HEK293 (cell line): ENCODE measurements at regions not wholly inside any gene's neighbourhood (a gene's known extent, or its start where the extent isn't known, plus 50 kb on each side); places are given as distances from the start of the nearest gene placed in this dataset.

Experiments used
- CTCF ChIA-PET: fragments of 350-600 bp; formaldehyde crosslinking; extraction: SDS; loops from one replicate; lab custom pipeline; 2021; ENCODE audit warnings: antibody characterized with exemption; lab: Yijun Ruan, JAX
- POLR2A ChIA-PET: fragments of 300-600 bp; formaldehyde crosslinking; extraction: SDS; loops from one replicate; lab custom pipeline; 2020; ENCODE audit warnings: antibody characterized with exemption, inconsistent platforms; lab: Yijun Ruan, JAX
- H3K27ac ChIP-seq: fragments of 200-500 bp; sonication (Bioruptor generic); 2 replicates; pipeline ENCODE4 v1.5.1; 2014; ENCODE audit warnings: low read depth, low read length, control low read depth, inconsistent platforms; ENCODE audit errors: extremely low read depth
- H3K36me3 ChIP-seq, 2 experiments: fragments of 200-500 bp in 1 of 2; sonication (Bioruptor generic) in 1 of 2; 1 replicate in 1 of 2; 2 replicates in 1 of 2; pipeline ENCODE4 v1.5.1; 2014 to 2017; ENCODE audit warnings: inconsistent platforms in 2 of 2, low read length in 2 of 2; ENCODE audit not compliant: control insufficient read depth in 2 of 2, insufficient read depth in 1 of 2
- H3K4me1 ChIP-seq: fragments of 200-500 bp; sonication (Bioruptor generic); 2 replicates; pipeline ENCODE4 v1.5.1; 2014; ENCODE audit warnings: mild to moderate bottlenecking, low read length, inconsistent platforms; ENCODE audit not compliant: control insufficient read depth, insufficient read depth
- H3K4me3 ChIP-seq: 2 replicates; pipeline ENCODE4 v1.5.1; 2011; ENCODE audit warnings: low read depth, mild to moderate bottlenecking, control low read depth, low read length, moderate library complexity
- H3K9me3 ChIP-seq: fragments of 200-500 bp; sonication (Bioruptor generic); 2 replicates; pipeline ENCODE4 v1.5.1; 2014; ENCODE audit warnings: low read depth, low read length, inconsistent platforms; ENCODE audit not compliant: control insufficient read depth, insufficient read depth
- EGR2 ChIP-seq: fragments of 450-650 bp; formaldehyde crosslinking; IDR thresholded peaks from 2 replicates; pipeline ENCODE4 v1.5.1; 2016; ENCODE audit warnings: low read depth, missing biosample characterization, missing genetic modification characterization
- GLIS1 ChIP-seq: fragments of 450-650 bp; formaldehyde crosslinking; IDR thresholded peaks from 2 replicates; pipeline ENCODE4 v1.5.1; 2016; ENCODE audit warnings: missing biosample characterization, missing genetic modification characterization
- KLF8 ChIP-seq: fragments of 450-650 bp; formaldehyde crosslinking; IDR thresholded peaks from 2 replicates; pipeline ENCODE4 v1.5.1; 2016; ENCODE audit warnings: missing biosample characterization, missing genetic modification characterization
- MYNN ChIP-seq: fragments of 450-650 bp; formaldehyde crosslinking; IDR thresholded peaks from 2 replicates; pipeline ENCODE4 v1.5.1; 2016; ENCODE audit warnings: missing biosample characterization, missing genetic modification characterization, borderline replicate concordance
- PRDM2 ChIP-seq: fragments of 450-650 bp; formaldehyde crosslinking; IDR thresholded peaks from 2 replicates; pipeline ENCODE4 v1.5.1; 2016; ENCODE audit warnings: missing biosample characterization, missing genetic modification characterization, borderline replicate concordance
- PRDM4 ChIP-seq: fragments of 450-650 bp; formaldehyde crosslinking; IDR thresholded peaks from 2 replicates; pipeline ENCODE4 v1.5.1; 2017; ENCODE audit warnings: missing biosample characterization, missing genetic modification characterization
- RBAK ChIP-seq: fragments of 450-650 bp; formaldehyde crosslinking; IDR thresholded peaks from 2 replicates; pipeline ENCODE4 v1.5.1; 2016; ENCODE audit warnings: missing biosample characterization, missing genetic modification characterization
- SCRT1 ChIP-seq: fragments of 450-650 bp; formaldehyde crosslinking; IDR thresholded peaks from 2 replicates; pipeline ENCODE4 v1.5.1; 2016; ENCODE audit warnings: missing biosample characterization, missing genetic modification characterization, borderline replicate concordance
- SP3 ChIP-seq: fragments of 450-650 bp; formaldehyde crosslinking; IDR thresholded peaks from 2 replicates; pipeline ENCODE4 v1.5.1; 2016; ENCODE audit warnings: missing biosample characterization, missing genetic modification characterization
- TRIM28 ChIP-seq: IDR thresholded peaks from 2 replicates; pipeline ENCODE4 v1.6.1; 2011; ENCODE audit warnings: low read length, control low read depth, borderline replicate concordance
- ZNF112 ChIP-seq: fragments of 450-650 bp; formaldehyde crosslinking; IDR thresholded peaks from 2 replicates; pipeline ENCODE4 v1.5.0; 2017; ENCODE audit warnings: missing biosample characterization, missing genetic modification characterization
- ZNF157 ChIP-seq: fragments of 450-650 bp; formaldehyde crosslinking; IDR thresholded peaks from 2 replicates; pipeline ENCODE4 v1.5.1; 2016; ENCODE audit warnings: missing biosample characterization, missing genetic modification characterization
- ZNF16 ChIP-seq: fragments of 450-650 bp; formaldehyde crosslinking; IDR thresholded peaks from 2 replicates; pipeline ENCODE4 v1.5.1; 2016; ENCODE audit warnings: low read depth, missing biosample characterization, missing genetic modification characterization
- ZNF214 ChIP-seq: fragments of 450-650 bp; formaldehyde crosslinking; IDR thresholded peaks from 2 replicates; pipeline ENCODE4 v1.5.1; 2017; ENCODE audit warnings: missing biosample characterization, mild to moderate bottlenecking, missing genetic modification characterization, borderline replicate concordance
- ZNF221 ChIP-seq: fragments of 450-650 bp; formaldehyde crosslinking; IDR thresholded peaks from 2 replicates; pipeline ENCODE4 v1.5.1; 2017; ENCODE audit warnings: missing biosample characterization, missing genetic modification characterization, borderline replicate concordance
- ZNF280D ChIP-seq: fragments of 450-650 bp; formaldehyde crosslinking; IDR thresholded peaks from 2 replicates; pipeline ENCODE4 v1.5.1; 2016; ENCODE audit warnings: missing biosample characterization, missing genetic modification characterization
- ZNF449 ChIP-seq: fragments of 450-650 bp; formaldehyde crosslinking; IDR thresholded peaks from 2 replicates; pipeline ENCODE4 v1.5.1; 2017; ENCODE audit warnings: missing biosample characterization, mild to moderate bottlenecking, missing genetic modification characterization, moderate library complexity
- ZNF610 ChIP-seq: fragments of 450-650 bp; formaldehyde crosslinking; IDR thresholded peaks from 2 replicates; pipeline ENCODE4 v1.5.1; 2016; ENCODE audit warnings: missing biosample characterization, missing genetic modification characterization, borderline replicate concordance

- Histone ChIP-seq H3K27ac (no peak overlapping the region), H3K9me3 (no peaks in the 10 kb centered on the region), H3K4me1 (no peaks in the 10 kb centered on the region), H3K36me3 (no peaks in the 10 kb centered on the region), H3K4me3 (no peak overlapping the region)
- ChIA-PET CTCF (no interaction called here), POLR2A (no interaction called here)
- TF ChIP-seq ZNF449 (tag by site-specific recombination), result no peak
- no peak for TF ChIP-seq SCRT1 (tag by site-specific recombination)
- TF ChIP-seq ZNF610 (tag by site-specific recombination), result no peak
- no peak for TF ChIP-seq ZNF16
- TF ChIP-seq SP3 (tag by site-specific recombination), result no peak
- no peak for TF ChIP-seq ZNF157 (tag by site-specific recombination)
Observed at GRCh38 chr4:17400686-17401085, 111.2 kb downstream of the QDPR start.

GRCh38 chr4:17398805-17399204 is 113.1 kb downstream of the QDPR start:
- ChIA-PET CTCF (no interaction called here), POLR2A (no interaction called here)
- Histone ChIP-seq H3K4me1 (no peaks in the 10 kb centered on the region), H3K36me3 (no peaks in the 10 kb centered on the region), H3K27ac (no peak overlapping the region), H3K9me3 (no peaks in the 10 kb centered on the region), H3K4me3 (no peak overlapping the region)
- TF ChIP-seq ZNF280D (tag by site-specific recombination) (no peak), ZNF610 (tag by site-specific recombination) (no peak), KLF8 (no peak), ZNF112 (tag by site-specific recombination) (no peak), RBAK (no peak)

DNA sequence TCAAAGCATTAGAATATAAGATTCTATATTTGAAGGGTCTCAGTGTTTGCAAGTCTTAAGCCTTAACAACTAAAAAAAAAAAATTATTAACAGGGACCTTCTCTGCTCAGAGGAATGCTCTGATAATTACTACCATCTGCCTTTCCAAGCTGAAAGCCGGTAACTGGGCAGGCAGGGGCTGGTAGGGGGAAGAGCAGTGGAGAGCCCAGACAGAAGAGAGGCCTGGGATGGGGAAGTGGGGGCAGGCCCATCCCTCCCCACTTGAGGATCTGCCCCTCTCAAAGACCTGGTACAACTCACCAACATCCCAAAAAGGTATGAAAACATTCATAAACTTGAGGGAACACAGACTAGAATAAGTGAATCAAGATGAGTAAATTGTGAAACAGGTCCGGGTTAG is 113.9 kb downstream of the QDPR start:
- Histone ChIP-seq H3K4me3 (no peak overlapping the region), H3K9me3 (no peaks in the 10 kb centered on the region), H3K27ac (no peak overlapping the region), H3K36me3 (no peaks in the 10 kb centered on the region), H3K4me1 (no peaks in the 10 kb centered on the region)
- ChIA-PET CTCF (no interaction called here), POLR2A (no interaction called here)
- no peak for TF ChIP-seq TRIM28
- no peak for TF ChIP-seq EGR2 (tag by site-specific recombination)
- TF ChIP-seq MYNN (tag by site-specific recombination), result no peak
- no peak for TF ChIP-seq GLIS1 (tag by site-specific recombination)
- no peak for TF ChIP-seq ZNF214 (tag by site-specific recombination)
- TF ChIP-seq PRDM2 (tag by site-specific recombination), result no peak
- no peak for TF ChIP-seq PRDM4 (tag by site-specific recombination)
- no peak for TF ChIP-seq ZNF221 (tag by site-specific recombination)
